Naive thymus-derived CD8-positive, alpha-beta T cell (primary cell): ENCODE measurements at regions not wholly inside any gene's neighbourhood (a gene's known extent, or its start where the extent isn't known, plus 50 kb on each side); places are given as distances from the start of the nearest gene placed in this dataset.

Source experiments
- ATAC-seq, 2 donors: fragments of 150-1000 bp; cut with Tn5 transposase in 1 of 2; sonication (Bioruptor Pico), chemical (Tn5 transposase) in 1 of 2; 1 replicate in 1 of 2; 2 replicates in 1 of 2; pipeline ENCODE4 v1.10.0; 2021; ENCODE audit warnings: mild to moderate bottlenecking in 2 of 2, moderate library complexity in 2 of 2
- POLR2A ChIA-PET: fragments of 350-600 bp; sonication (Branson Sonifier 250); formaldehyde crosslinking; loops from one replicate; lab custom pipeline; 2021; ENCODE audit warnings: antibody characterized with exemption; lab: Charles Lee
- DNase-seq, 10 donors: peaks; one replicate each; pipeline versions ENCODE4 v3.0.0 to v3.0.0-alpha.2; 2020 to 2022
- H3K27ac Mint-ChIP-seq, 10 donors: one replicate each; pipeline ENCODE4 v1.8.0; 2020 to 2022; ENCODE audit warnings: mild to moderate bottlenecking in 10 of 10, mixed read lengths in 10 of 10, moderate library complexity in 4 of 10, inconsistent platforms in 1 of 10
- H3K27me3 Mint-ChIP-seq, 5 donors: one replicate each; pipeline ENCODE4 v1.8.0; 2021 to 2022; ENCODE audit warnings: mixed read lengths in 5 of 5
- H3K36me3 Mint-ChIP-seq, 3 donors: one replicate each; pipeline ENCODE4 v1.8.0; 2020 to 2022; ENCODE audit warnings: mixed read lengths in 3 of 3, mild to moderate bottlenecking in 2 of 3, inconsistent platforms in 1 of 3
- H3K4me1 Mint-ChIP-seq, 4 donors: one replicate each; pipeline ENCODE4 v1.8.0; 2021 to 2022; ENCODE audit warnings: mixed read lengths in 4 of 4
- H3K4me3 Mint-ChIP-seq, 10 donors: one replicate each; pipeline ENCODE4 v1.8.0; 2020 to 2022; ENCODE audit warnings: mild to moderate bottlenecking in 10 of 10, mixed read lengths in 10 of 10, moderate library complexity in 6 of 10, inconsistent platforms in 1 of 10
- H3K9me3 Mint-ChIP-seq, 9 donors: one replicate each; pipeline ENCODE4 v1.8.0; 2020 to 2022; ENCODE audit warnings: mixed read lengths in 9 of 9, mild to moderate bottlenecking in 3 of 9, inconsistent platforms in 1 of 9, moderate library complexity in 1 of 9

DNA sequence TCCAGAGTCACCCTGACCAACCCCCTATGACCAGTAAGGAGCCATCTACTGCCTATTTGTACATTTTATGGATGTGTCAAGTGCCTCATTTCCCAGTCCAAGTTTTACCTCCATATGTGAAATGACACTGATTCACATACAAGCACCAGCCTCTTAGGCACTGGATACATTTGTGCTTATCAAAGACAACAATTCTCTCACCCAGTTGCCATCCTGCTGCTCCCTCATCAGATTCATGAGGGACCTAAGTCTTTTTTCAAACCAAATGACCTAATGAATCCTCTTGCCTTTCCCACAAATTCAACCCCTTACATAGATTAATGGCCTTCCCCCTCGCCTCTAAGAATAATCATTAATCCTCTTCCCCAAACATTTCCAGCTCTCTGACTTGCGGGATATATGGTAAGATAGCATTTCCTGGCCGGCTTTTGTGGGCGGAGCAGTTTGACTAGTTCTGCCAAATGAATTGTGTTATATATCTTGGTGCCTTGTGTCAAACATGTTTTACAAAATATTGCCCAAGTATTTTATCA, 233.9 kb downstream of the ARAP2 start:
- Mint-ChIP-seq H3K27ac (no peak overlapping the region), H3K9me3 (peaks cover 0 to 2% (median 0%) of the 10 kb centered on the region in 9 donors), H3K4me3 (no peak overlapping the region), H3K4me1 (no peaks in the 10 kb centered on the region), H3K36me3 (peaks cover 0 to 8% (median 6%) of the 10 kb centered on the region in 3 donors), H3K27me3 (peaks cover 0 to 1% (median 0%) of the 10 kb centered on the region in 5 donors)
- POLR2A ChIA-PET: no interaction called here
- ATAC-seq (no peak), DNase-seq (no peak)

DNA sequence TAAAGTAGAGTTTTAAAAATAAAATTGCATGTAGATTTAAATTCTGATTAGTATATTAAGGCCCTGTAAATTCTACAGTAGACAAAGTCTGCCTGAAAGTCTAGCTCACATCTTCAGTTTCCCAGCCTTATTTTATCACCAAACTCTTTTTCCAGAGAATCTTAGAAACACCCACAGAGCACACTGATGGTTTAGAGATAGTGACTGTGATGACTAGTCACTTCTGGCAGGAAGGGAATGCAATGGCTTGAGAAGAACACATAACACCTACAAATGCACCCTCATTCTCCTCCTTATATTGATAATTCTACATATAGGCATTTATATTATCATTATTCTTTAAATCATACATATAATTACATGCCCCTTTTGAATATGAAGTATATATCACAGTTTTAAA, 232.9 kb downstream of the ARAP2 start:
- no peak for DNase-seq
- peaks cover 0 to 2% (median 0%) of the 10 kb centered on the region in 9 donors for H3K9me3 Mint-ChIP-seq
- no peak overlapping the region for H3K4me3 Mint-ChIP-seq
- POLR2A ChIA-PET: no interaction called here
- peaks cover 0 to 1% (median 0%) of the 10 kb centered on the region in 5 donors for H3K27me3 Mint-ChIP-seq
- H3K4me1 Mint-ChIP-seq: no peaks in the 10 kb centered on the region
- no peak for ATAC-seq
- H3K27ac Mint-ChIP-seq: no peak overlapping the region
- H3K36me3 Mint-ChIP-seq: peaks cover 0 to 2% (median 0%) of the 10 kb centered on the region in 3 donors

DNA sequence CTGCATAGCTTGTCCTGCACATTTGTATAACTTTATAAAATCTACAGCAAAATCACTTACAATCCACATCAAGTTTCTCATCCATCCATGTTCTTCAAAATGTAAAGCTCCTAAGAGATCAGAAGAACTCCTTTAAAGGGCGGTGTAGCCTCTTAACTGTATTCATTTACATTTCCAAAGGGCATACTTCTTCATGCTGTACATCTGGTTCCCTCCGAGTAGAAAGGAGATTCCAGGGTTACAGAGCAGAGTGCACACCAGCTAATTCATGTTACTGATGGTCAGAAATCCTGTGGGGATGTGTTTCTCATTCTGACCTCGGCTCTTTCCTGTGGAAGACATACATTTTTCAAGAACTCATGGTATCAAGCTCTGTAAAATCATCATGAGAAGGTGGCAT, 231.8 kb downstream of the ARAP2 start:
- Mint-ChIP-seq H3K27ac (no peak overlapping the region), H3K4me1 (no peaks in the 10 kb centered on the region), H3K4me3 (no peak overlapping the region), H3K27me3 (peaks cover 0 to 1% (median 0%) of the 10 kb centered on the region in 5 donors), H3K36me3 (peaks cover 0 to 2% (median 0%) of the 10 kb centered on the region in 3 donors), H3K9me3 (peaks cover 0 to 2% (median 0%) of the 10 kb centered on the region in 9 donors)
- DNase-seq (no peak), ATAC-seq (no peak)
- POLR2A ChIA-PET: no interaction called here

DNA sequence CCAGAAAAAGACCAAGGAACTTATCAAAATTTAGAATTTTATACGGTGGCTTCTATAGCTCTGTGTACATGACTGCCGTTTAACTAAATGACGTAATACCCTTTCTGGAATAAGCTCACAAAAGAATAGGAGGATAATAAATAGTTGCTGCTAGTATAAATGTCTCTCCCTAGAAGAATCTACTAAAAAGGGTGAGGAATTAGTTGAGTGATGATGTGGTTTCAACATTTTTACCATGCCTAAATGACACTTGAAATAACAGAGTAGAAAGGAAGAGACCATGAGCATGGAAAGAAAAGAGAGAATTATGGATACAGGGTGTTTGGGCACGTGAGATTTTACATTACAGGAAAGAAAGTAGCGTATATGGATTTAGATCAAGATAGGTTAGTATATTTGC, 231.1 kb downstream of the ARAP2 start:
- H3K4me3 Mint-ChIP-seq: no peak overlapping the region
- POLR2A ChIA-PET: no interaction called here
- DNase-seq (no peak), ATAC-seq (no peak)
- peaks cover 0 to 1% (median 0%) of the 10 kb centered on the region in 5 donors for H3K27me3 Mint-ChIP-seq
- H3K27ac Mint-ChIP-seq: no peak overlapping the region
- H3K9me3 Mint-ChIP-seq: peaks cover 0 to 2% (median 0%) of the 10 kb centered on the region in 9 donors
- H3K4me1 Mint-ChIP-seq: no peaks in the 10 kb centered on the region
- H3K36me3 Mint-ChIP-seq: peaks cover 0 to 2% (median 0%) of the 10 kb centered on the region in 3 donors
